Activated T-helper 9 cell treated with anti-CD3 and anti-CD28 coated beads, Interleukin-2, amount 50 U/mL, for 16 hours (primary cell): ENCODE measurements at regions not wholly inside any gene's neighbourhood (a gene's known extent, or its start where the extent isn't known, plus 50 kb on each side); places are given as distances from the start of the nearest gene placed in this dataset.
A peak's percentile ranks its signal among the peaks of the same experiment; 100 is the strongest.
"Not testable (repeated sequence)": the region's sequence is repeated elsewhere in the genome, so short reads cannot be mapped to it uniquely, and the experiment has no call there.

Experiments used
- DNase-seq: peaks from one replicate; pipeline ENCODE4 v3.0.0-alpha.2; 2020; ENCODE audit warnings: low read depth

DNA sequence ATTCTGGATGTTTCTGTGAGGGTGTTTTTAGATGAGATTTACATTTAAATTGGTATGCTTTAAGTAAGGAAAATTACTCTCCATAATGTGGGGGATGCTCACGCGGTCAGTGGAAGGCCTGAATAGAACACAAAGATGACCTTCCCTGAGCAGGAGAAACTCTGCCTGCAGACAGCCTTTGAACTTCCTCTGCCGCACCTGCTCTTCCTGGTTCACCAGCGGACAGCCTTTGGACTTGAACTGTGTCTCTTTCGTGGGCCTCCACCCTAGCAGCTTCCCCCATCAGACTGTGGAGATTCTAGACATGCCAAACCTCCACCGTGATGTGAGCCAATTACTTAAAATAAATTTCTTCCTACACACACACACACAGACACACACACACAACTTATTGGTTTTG is 210.7 kb downstream of the EFCAB11 start:
- DNase-seq: no peak

DNA sequence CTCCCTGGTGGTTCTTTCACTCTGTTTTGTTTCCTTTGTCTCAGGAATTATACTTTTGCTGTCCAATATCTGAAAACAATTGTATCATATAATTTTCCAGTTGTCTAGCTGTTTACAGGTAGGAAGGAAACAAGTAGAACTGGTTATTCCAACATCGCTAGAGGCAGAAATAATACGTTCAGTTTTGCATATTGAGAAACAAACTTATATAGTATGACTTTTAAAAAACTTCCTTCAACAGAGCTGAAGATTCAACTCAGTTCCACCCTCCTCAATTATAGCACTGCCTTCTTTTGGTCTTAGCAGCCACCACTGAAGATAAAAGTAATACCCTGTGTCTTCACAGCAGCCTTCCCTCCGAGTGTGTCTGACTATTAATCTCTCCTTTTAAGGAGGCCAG is 214.3 kb downstream of the EFCAB11 start:
- no peak for DNase-seq

DNA sequence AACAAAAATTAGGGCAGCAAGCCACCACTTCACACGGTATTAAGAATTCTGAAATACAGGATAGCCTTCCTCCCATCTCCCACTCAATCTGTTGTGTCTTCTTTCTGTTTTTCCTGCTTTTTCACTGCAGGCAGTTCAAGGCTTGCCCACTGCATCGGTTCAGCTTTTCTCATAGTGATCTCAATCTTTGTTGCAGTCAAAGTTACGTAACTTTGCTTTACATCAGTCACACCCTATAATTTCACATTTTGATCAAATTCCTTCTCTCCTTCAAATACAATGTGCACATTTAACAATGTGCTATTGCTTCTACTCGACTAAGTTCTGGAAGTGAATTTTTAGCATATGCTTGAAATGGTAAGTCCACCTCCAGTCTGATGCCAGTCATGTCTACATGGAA is 217.6 kb downstream of the EFCAB11 start:
- no peak for DNase-seq

DNA sequence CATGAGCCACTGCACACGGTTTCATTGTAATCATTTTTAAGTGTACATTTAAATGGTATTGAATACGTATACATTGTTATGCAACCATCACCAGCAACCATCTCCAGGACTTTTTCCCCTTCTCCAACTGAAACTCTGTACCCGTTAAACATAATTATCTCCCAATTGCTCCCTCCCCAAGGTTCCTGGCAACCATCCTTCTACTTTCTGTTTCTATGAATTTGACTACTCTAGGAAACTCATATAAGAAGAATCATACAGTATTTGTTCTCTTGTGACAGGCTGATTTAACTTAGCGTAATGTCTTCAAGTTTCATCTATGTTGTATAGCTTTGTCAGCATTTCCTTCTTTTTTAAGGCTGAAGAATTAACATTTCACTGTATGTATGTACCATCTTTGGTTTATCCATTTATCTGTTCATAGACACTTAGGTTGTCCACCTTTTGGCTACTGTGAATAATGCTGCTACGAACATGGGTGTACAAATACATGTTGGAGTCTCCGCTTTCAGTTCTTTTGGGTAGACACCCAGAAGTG is 223.1 kb downstream of the EFCAB11 start:
- DNase-seq: no peak

DNA sequence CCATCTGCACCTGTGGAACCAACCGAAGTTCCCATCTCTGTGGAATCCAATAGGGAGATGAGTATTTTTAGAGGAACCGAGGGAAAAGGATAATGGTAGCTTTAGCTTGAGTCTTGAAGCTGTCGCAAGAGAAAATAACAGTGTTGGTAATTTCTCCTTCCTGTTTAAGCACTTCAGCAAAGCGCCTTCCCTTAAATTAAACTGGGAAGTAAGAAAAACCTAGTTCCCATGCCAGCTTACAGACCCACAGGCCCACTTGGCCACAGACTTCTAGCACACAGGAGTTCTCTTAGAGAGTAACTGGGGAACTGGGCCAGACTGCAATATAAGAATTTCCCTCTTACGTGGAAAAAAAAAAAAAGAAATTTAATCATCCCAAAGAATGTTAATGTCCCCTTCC is 223.8 kb downstream of the EFCAB11 start:
- DNase-seq: no peak

DNA sequence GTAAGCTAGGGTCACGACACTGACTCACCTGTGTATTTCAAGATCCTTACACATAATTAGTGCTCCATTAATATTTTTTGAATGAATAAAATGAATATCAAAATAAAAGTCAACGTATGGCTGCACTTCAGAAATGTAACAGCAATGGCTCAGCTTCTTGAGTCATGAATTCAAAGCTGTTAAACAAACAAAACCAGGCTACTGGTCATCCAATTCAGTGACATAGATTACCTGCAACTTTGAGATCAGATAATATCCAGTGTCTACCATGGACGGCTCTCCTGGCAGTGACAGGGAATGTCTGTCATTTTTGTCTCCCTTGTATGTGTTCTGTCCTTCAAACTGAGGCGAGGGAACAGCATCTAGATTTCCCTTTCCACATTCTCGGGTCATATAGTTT is 225.6 kb downstream of the EFCAB11 start:
- no peak for DNase-seq

DNA sequence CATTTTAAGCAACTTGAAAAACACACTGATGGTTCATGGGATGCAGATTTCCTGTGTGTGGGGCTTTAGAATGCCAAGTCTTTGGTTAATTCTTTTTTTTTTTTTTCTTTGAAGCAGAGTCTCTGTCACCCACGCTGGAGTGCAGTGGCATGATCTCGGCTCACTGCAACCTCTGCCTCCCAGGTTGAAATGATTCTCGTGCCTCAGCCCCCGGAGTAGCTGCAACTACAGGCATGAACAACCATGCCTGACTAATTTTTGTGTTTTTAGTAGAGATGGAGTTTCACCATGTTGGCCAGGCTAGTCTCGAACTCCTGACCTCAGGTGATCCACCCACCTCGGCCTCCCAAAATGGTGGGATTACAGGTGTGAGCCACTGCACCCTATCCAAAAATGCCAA is 228.3 kb downstream of the EFCAB11 start:
- not testable (repeated sequence) for DNase-seq

DNA sequence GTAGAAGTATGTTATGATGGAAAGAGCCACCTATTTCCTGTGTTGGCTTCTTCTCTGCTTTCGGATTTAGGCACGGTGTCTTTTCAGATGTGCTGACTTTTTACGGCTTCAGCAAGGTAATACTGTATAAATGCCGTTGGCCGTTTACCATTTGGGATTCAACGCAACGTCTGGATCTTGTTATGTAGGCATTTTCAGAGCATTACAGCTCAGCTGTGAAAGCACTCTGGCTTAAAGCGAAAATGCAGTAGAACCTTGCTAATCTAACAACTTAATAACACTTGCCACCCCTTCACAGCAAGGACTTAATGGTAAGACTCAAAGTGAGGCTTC is 229.9 kb downstream of the EFCAB11 start:
- DNase-seq: no peak

DNA sequence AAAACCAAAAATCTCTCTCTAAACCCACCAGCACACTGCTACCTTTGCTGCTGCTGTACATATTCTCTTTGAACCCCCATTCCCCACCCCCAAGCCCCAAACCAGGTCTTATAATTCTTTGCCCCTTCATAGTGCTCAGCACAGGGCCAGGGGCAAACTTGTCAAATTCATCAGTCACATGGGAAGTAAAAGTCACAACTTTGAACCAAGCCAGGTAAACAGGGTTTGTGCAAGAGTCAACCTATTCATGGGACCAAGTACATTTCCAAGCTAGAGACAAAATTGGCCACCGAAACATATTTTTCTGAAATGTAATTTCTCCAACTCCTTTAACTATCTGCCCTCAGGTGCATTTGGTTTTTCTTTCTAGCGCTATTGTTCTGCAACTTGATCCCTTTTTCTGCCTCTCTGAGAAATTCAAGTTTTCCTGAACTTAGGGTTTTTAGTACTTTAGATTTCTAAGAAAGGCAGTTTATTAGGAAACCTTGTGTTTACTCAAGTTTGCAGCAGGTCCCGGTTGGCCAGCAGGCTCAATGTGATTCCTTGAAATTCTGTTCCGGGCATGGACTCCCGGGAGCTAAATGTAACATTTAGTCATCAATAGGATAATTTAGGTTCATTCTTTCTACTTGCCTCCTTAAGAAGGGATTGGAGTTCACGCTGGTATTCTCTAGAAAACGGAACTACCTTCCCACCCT is 230.5 kb downstream of the EFCAB11 start:
- DNase-seq: no peak

DNA sequence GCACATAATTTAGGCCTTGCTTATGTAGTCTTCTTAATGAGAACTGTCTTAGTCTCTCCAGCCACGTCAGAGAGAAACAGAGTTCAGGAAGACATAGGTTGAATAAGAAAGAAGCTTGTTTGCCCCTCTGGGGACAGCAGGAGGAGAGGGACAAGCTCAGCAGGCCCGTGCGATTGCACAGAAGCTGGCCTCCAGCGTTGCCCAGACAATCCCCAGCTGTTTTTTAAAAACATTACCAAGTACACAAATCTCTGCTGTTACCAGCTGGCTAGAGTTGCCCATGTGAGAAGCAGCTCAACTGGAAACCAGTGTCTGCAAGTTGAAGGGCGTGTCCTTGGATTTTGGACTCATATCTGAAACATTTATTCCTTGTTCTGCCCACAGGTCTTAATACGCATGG is 232.6 kb downstream of the EFCAB11 start:
- DNase-seq: no peak

DNA sequence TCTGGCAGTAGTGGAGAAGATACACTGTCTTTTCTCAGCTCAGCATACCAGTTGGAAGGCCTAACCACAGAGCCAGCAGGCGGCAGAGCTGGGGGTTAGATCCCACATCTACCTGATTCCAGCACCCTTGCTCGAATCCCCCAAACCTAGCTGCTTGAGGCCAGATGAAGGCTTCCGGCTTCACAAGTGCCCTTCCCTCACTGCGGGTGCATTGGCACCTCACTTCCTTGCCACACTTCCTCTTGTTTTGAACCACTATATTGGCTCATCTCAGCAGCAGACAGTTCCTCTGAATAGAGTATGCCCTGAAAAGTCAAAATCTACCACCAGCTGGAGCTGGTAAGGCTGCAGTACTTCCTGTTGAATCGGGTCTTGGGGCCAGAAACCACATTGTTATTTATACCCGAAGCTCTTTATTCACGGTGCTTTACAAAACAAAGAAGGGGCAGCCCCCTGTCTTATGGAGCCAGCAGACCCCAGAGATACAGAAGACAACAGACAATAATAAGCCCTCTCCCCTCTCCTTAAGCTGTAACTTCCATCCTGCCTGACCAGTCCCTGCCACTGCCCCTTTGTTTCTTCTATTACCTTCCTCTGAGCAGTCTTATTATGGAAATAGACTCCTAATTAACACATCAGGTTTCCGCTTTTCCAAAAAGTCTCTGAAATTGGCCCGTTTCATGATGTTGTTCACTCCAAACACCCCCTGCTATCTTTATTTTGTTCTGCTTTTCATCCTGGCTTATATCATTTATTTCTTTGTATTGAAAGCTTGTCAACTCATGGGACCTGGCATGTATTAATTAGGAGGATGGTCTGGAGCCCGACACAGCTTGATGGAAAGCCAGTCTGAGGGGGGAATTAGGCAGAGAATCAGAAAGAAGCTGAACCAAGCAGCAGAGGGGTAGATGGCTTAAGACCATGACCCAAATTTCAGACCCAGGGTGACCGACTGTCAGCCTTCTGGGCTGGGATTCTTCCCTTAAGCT is 233.5 kb downstream of the EFCAB11 start:
- DNase-seq: peak; percentile 37

DNA sequence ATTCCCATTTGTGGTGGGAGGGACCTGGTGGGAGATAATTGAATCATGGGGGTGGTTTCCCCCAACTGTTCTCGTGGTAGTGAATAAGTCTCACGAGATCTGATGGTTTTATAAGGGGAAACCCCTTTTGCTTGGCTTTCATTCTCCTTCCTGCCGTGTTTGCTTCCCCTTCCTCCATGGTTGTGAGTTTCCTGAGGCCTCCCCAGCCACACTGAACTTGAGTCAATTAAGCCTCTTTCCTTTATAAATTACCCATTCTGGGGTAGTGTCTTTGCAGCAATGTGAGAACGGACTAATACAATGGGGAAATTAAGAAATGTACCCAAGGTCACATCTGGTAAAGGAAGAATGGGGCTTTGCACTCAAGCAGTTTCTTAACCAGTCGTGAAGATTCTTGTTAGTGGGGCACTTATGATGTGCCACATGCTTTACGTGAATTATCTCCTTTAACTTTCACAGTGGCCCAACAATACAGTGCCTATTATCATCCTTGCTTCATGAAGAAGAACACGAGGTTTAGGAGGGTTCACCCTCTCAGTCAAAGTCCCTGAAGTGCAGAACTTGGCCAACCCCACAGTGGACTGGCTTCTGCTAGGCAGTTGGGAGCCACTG is 234.3 kb downstream of the EFCAB11 start:
- DNase-seq: no peak

DNA sequence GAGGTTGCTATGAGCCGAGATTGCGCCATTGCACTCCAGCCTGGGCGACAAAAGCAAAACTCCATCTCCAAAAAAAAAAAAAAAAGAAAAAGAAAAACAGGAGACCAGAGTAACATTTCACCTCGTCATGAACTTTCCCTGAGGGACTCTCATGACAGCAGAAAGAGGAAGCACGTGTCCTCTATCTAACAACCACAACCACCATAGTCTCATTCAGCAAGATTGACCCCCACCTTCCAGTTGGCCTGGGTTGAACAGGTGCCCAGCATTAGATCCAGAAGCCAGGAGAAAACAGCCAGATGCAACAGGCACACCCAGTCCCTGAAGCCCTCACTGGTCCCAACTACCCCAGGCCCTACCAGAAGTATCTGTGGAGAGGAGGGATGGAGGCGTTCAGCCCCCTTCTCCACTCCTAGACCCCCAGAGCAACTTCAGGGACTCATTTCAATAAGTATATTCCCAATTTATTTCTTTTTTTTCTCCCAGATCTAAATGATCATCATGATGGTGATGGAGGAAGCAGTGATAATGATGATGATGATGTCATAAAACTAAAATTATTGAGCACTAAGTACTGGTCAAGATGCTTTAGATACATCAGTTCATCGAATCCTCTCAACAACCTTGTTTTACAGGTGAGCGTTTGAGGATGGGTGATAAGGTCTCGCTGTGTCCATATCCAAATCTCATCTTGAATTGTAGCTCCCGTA is 235.0 kb downstream of the EFCAB11 start:
- DNase-seq: no peak

DNA sequence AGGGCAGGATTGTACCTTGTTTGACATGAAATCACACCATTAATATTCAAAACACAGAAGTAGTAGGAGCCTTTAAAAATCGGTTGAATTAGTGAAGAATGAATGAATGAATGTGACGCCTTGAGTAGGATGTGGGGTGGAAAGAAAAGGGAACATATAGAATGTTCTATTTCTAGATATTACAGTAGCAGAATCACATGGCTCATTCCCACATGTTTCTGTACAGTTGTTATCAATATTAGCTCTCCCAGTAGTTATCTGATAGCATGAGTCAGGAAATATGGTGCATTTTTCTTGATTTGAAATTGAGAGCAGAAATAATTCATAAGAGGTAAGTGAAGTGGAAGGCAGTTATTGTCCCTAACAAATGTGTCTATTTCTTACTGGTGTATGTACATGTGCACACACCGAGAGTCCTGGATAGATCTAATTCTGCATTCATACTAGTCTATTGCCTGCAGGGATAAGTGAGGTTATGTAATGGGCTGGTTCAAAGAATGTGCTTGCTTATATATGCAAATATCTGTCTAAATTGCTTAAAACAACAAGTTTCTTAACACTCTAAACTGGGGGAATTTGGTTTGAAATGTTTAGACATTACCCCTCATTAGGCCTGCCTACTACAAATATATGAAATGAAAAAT is 245.4 kb downstream of the EFCAB11 start:
- DNase-seq: no peak

DNA sequence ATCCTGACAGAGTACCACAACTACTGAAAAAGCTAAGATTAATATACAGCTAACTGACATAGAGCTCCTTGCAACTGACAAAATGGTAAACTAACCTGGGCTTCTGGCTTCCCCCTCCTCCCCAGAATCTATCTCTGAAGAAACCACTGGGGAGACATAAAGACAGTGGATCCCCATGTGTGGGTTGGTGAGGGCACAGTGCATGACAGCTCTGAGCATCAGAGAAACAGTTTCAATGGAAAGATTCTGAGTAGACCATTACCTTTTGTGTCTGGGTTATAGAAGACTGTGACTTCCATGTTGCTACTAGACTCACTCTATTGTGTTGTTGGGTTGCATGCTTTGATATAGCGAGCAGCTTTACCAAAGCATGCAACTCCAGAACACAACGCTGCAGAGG is 247.4 kb downstream of the EFCAB11 start:
- no peak for DNase-seq

DNA sequence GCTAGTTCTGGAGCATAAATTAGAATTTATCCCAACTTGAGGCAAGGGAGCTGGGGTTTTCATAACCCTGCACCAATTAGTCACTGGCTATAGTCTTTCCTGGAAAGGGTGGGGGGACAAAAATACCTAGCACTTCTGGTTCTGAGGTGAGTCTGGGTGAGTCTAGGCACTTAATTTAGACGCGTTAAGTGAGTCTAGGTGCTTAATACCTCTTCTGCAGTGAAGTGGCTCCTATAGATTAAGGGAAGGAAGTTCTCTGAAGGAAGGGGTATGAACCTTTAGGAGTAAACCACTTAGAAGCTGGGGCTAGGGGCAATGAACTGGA is 251.7 kb downstream of the EFCAB11 start:
- DNase-seq: no peak

DNA sequence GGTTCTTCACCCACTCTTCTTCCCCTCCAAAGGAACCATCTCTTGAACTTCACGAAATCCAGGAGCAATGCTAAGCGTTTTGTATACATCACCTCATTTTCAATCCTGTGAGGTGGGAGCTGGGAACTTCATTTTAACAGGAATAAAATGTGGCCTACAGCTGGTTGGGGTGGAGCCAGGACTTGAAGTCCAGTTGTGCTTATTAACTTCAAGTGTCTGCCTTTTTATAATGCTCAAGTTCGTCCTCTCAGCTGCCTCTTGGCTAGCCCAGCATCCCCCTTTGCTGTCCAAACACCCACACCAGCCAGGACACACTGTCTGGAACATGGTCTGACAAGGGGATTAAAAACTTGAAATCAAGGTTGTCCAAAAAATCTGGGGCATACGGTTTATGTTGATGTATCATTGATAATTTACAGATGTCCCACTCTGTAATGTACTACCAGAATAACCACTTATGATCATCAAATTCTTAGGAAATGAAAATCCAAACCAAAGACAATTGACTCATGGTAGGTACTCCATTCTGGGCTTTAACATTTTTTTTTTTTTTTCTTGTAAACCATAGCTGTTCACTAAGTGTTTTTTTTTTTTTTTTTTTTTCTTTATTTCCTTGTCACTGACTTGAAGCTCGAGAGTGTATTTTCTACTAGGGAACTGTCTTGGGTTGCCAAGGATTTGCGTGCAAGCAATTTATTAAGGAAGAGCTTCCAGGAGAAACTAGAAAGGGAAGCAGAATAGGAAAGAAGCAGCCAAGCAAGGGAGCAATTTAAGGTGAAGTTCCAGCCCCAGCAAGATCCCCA is 252.3 kb downstream of the EFCAB11 start:
- no peak for DNase-seq

DNA sequence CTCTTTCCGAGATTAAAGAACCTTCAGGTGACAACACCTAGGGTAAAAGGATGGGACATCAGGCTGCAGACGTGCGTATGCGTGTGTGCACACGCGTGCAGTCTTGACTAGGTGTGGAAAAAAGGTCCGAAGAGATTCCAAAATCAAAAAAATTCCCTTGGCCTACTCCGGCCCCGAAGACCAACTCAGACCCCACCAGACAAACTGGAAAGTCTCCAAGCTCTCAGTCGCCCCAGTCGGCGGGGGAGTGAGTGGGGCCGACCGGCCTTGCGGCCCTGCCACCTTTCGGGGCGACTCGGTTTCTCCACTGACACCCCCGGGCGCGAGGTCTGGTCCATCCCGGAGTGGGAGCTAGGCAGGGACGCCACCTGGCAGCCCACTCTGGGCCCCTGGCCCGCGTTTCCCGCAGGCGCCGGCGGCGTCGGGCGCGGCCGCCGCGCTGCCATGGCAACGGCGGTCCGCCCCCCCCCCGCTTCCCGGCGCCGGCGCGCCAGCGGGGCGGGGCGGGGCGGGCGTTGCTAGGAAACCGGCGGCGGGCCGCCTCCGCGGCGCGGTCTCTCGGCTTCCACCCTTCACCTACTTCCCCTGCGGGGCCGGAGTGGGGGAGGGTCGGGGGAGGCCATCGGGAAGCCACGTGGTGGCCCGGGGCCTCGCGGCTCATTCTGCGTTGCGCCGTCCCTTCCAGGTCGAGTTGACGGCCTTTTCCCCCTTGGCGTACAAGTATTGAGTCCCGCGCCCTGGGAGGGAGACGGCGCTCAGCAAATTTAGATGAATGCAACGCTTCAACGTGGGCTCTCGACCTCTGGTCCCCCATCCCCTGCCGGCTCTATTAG is 253.1 kb downstream of the EFCAB11 start:
- peak; percentile 77 for DNase-seq

DNA sequence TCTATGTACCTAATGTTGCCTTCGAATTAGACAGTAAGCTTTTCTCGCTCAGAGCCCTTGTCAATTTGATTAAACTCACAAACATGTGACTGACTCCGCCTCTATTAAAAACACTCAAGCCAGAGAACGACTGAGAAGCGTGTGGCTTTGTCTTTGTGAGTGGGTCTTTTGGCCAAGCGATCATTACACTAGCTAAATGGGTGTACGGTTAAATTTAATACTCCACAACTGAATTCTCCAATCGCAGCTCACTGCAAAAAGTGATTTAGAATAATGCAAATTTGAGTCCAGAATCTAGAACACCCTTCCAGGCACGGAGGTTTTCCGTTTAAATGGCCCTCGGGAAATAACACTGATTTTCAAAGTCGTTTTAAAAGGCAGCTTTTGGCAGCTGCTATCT is 253.7 kb downstream of the EFCAB11 start:
- no peak for DNase-seq

DNA sequence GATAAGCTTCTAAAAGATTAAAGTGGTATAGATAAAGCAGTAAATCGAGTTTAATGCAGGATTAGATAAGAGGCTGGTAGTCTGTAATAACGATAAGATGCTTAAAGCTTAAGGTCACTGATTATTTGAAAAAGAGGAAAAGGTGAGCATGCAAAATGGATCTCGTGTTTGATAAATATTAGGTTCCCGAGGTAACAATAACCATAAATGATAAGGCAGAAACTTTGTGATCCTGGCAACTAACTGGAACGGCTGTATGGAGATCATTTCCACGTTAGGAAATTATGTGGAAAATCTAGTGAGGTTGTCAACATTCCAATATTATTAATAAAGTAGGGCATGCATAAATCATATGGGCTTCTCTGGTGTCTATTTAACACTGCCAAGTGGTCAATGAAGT is 255.5 kb downstream of the EFCAB11 start:
- no peak for DNase-seq
